Smooth muscle cell of the brain vasculature (primary cell): ENCODE measurements at regions not wholly inside any gene's neighbourhood (a gene's known extent, or its start where the extent isn't known, plus 50 kb on each side); places are given as distances from the start of the nearest gene placed in this dataset.
A peak's percentile ranks its signal among the peaks of the same experiment; 100 is the strongest.

Experiments used
- DNase-seq: peaks from one replicate; pipeline ENCODE4 v3.0.0-alpha.2; 2012; ENCODE audit warnings: low read depth, low spot score

GRCh38 chr9:1201901-1202300 is 151.7 kb downstream of the DMRT2 start:
- no peak for DNase-seq

- DNase-seq, result no peak
Observed at GRCh38 chr9:1202512-1203280, 152.5 kb downstream of the DMRT2 start.

GRCh38 chr9:1207686-1208085 is 157.5 kb downstream of the DMRT2 start:
- DNase-seq, result no peak

GRCh38 chr9:1208157-1208556 is 158.0 kb downstream of the DMRT2 start:
- no peak for DNase-seq

- DNase-seq, result no peak
Observed at GRCh38 chr9:1210954-1211353, 160.8 kb downstream of the DMRT2 start.

GRCh38 chr9:1216532-1216931 is 166.4 kb downstream of the DMRT2 start:
- DNase-seq, result no peak

GRCh38 chr9:1217076-1217475 is 166.9 kb downstream of the DMRT2 start:
- DNase-seq, result no peak

- no peak for DNase-seq
Observed at GRCh38 chr9:1219284-1219683, 169.1 kb downstream of the DMRT2 start.

- DNase-seq, result no peak
Observed at GRCh38 chr9:1221298-1221697, 171.1 kb downstream of the DMRT2 start.

- no peak for DNase-seq
Observed at GRCh38 chr9:1222511-1222910, 172.4 kb downstream of the DMRT2 start.

GRCh38 chr9:1231998-1232919 is 182.1 kb downstream of the DMRT2 start:
- peak; percentile 52 for DNase-seq

- no peak for DNase-seq
Observed at GRCh38 chr9:1233568-1233967, 183.4 kb downstream of the DMRT2 start.

GRCh38 chr9:1235650-1236049 is 185.5 kb downstream of the DMRT2 start:
- no peak for DNase-seq

GRCh38 chr9:1236061-1236460 is 185.9 kb downstream of the DMRT2 start:
- DNase-seq, result no peak

- DNase-seq, result no peak
Observed at GRCh38 chr9:1238407-1238806, 188.2 kb downstream of the DMRT2 start.

- DNase-seq, result no peak
Observed at GRCh38 chr9:1248743-1249142, 198.6 kb downstream of the DMRT2 start.

GRCh38 chr9:1253064-1253979 is 203.2 kb downstream of the DMRT2 start:
- no peak for DNase-seq

- no peak for DNase-seq
Observed at GRCh38 chr9:1254071-1254470, 203.9 kb downstream of the DMRT2 start.

GRCh38 chr9:1256178-1256577 is 206.0 kb downstream of the DMRT2 start:
- no peak for DNase-seq

- no peak for DNase-seq
Observed at GRCh38 chr9:1261266-1261665, 211.1 kb downstream of the DMRT2 start.

GRCh38 chr9:1261879-1262766 is 212.0 kb downstream of the DMRT2 start:
- no peak for DNase-seq
